HG02642 (cell line): ENCODE measurements at regions not wholly inside any gene's neighbourhood (a gene's known extent, or its start where the extent isn't known, plus 50 kb on each side); places are given as distances from the start of the nearest gene placed in this dataset.
"Not testable (repeated sequence)": the region's sequence is repeated elsewhere in the genome, so short reads cannot be mapped to it uniquely, and the experiment has no call there.

Experiments used
- ATAC-seq: cut with Tn5 transposase; IDR thresholded peaks from one replicate; pipeline ENCODE4 v1.9.1; 2021; ENCODE audit warnings: mild to moderate bottlenecking; ENCODE audit not compliant: unreplicated experiment, poor library complexity

- ATAC-seq: no peak
Measured at GRCh38 chr5:158236511-158237335, 377.8 kb upstream of the CLINT1 start.

GRCh38 chr5:158235159-158235547 lies 376.2 kb upstream of the CLINT1 start:
- no peak for ATAC-seq

DNA sequence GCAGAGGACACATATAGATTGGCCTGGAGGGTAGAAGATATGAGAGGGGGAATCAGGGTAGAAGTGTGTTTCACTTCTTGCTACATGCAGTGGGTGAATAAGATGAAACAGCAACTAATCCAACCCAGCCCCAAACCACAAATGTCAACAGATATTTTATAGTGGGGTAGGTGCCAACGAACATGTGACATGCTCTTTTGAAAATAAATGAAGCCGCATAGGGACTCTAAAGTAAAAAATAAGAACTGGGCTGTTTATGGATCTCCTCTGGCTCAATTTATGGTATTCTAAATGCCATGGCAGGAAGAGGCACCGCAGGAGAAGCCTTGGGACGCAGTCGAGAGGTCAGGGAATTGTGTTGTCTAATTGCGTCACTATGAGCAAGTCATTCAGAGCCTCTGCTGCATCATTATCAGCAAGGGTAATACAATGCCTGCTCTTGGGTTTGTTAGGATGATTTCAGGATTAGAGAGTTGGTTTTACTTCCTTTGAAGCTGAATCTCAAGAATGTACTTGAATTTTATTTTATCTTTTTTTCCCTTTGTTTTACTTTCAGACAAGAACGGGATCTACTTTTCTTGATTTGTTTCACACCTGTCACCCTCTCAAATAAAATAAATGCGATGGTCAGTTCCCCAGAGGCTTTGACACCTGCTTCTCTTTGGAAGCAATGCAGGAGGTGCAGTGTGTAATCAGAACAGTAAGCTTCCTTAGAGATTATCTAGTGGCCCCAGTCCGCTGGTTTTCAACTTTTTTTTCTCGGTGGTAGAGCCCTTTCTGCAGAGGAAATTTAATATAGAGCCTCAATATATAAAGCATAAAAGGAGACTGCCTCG lies 375.6 kb upstream of the CLINT1 start:
- no peak for ATAC-seq

- ATAC-seq: no peak
Measured at GRCh38 chr5:158233735-158234322, 374.9 kb upstream of the CLINT1 start.

GRCh38 chr5:158227314-158227713 lies 368.4 kb upstream of the CLINT1 start:
- ATAC-seq: not testable (repeated sequence)

DNA sequence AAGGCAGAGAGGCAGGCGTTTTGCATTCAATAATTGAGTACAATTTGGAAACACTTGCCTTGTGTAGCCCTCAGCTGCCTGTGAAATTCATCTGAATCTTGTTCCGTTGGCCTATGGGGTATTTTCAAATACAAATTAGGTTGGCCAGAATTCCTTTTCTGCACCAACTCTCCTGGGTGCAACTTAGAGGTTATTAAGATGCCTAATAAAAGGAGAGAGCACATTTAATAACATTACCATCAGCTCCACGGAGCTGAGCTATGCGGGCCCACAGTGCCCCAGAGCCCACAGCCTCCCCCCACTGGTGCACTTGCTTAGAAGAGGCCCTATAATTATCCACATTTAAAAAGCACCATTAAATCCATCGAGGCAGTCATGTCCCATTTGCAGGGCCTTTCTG lies 367.6 kb upstream of the CLINT1 start:
- no peak for ATAC-seq

DNA sequence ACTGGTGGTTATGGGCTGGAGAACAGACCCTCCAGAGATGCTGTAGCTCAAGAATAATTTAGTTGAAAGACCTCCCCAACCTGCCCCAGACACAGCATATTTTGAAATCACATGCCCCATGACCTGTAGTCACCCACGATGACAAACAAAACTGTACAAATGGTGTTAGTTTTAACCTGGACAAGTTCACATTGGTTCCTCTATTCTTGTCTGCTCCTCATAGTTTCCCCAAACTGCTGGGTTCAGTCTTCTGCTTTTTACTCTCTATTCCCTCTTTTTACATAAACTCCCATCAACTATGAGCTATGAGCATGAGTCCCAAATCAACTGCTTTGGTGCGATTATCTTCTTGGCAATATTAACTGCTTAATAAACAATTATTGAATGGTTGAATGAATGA lies 365.3 kb upstream of the CLINT1 start:
- ATAC-seq: no peak

DNA sequence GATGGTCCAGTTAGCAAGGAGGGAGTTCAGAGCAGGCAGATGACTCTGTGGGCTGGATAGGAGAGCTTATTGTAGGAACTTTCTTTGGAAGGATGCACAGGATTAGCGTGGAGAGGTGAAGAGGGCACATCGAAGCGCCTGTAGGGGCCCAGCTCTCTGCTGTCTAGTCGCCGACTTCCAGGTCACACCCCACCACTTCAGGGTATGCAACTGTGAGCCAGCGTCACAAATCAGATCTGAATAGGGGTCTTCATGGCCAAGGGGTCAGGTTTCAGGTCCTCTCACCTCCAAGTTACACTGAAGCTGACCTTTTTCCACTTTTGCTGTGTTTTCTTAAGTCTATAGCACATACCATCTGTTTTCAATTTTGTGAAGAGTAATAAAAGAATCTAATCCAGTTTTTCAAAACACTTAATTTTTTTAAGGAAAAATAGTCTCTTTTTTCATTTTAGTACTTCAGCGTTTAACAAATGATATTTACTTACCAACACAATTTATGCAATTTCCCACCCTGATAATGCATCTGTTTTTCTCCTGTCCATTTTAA lies 364.2 kb upstream of the CLINT1 start:
- no peak for ATAC-seq

DNA sequence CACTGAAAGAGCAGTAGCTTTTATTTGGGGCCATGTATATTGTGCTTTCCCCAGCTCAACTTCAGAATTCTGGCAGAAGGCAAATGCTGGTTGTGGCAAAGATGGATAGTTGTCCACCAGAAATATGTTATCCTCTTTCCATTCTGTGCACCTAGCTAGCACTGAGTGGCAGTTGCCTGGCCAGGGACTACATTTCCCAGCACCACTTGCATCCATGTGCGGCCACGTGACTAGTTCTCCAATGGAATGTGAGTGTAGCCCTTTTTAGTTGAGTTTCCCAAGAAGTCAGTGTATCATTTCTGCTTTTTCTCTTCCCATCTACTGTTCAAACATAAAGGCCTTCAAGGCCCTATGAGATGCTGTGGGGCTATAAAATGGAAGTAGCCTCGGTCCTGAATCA lies 354.0 kb upstream of the CLINT1 start:
- ATAC-seq: no peak

GRCh38 chr5:158212237-158212636 lies 353.3 kb upstream of the CLINT1 start:
- no peak for ATAC-seq

DNA sequence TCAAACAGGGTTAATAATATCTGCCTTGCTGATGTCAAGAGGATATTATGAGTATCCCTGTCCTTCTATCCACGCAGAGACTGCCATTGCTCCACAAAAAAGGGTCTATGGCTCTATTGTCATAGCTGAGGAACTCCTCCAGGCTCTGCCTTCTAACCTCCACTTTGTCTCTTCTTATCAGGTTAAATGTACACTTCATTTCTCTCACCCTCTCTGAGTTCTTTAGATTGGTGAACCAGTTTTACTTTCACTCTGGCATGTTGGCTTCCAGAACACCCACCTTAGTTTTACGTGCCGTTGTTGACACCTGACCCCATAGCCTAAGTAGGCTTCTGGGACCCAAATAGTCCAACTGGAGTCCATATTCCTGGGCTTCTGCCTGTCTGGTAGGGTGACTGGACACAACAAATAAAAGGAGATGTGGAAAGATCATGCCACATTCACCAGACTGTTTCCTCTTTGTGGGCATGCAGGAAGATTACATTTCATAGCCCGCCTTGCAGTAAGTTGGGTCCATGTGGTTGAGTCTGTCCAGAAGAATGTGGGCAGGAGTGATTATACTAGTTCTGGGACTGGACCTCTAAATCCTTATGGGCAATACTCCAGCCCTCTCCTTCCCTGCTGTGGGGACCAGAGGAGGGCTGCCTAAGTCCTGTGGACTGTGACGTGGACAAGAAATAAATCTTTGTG lies 350.4 kb upstream of the CLINT1 start:
- no peak for ATAC-seq

GRCh38 chr5:158207733-158208132 lies 348.8 kb upstream of the CLINT1 start:
- no peak for ATAC-seq

DNA sequence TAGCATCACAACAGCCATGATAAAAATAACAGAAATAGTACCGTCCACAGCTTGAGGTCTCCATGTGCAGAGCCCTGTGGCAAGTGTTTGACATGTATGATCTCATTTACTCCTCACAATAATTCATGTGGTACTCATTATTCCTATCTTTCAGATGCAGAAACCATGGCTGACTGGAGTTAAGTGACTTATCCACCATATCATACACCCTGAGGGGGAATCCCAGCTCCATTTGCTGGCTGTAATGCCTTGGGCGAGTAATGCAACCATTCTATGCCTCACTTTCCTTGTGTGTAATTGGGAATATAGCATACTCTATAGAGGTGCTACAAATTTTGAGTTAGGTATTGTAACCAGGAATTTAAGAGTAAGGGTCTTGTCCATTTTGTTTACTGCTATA lies 347.0 kb upstream of the CLINT1 start:
- ATAC-seq: no peak

DNA sequence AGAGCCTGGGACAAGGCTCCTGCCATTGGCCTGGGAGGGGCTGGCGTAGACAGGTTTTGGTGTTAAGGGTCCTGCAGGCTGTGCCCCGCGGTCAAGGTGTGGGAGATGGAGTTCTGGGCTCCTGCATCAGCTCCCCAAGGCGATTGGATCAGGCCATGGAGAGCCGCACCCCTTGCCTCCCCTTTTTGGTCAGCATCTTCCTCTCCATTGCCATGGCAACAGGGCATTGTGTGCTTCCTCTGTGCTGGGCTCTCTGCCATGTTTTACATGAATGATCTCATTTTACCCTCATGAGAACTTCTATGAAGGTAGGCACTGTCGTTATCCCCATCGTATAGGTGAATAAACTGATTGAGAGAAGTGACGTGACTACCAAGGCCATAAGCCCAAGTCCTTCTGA lies 344.3 kb upstream of the CLINT1 start:
- ATAC-seq: no peak

- no peak for ATAC-seq
Measured at GRCh38 chr5:158202801-158203200, 343.9 kb upstream of the CLINT1 start.

GRCh38 chr5:158200619-158201018 lies 341.7 kb upstream of the CLINT1 start:
- ATAC-seq: no peak

- peak; percentile 92 for ATAC-seq
Measured at GRCh38 chr5:158198636-158199035, 339.7 kb upstream of the CLINT1 start.

DNA sequence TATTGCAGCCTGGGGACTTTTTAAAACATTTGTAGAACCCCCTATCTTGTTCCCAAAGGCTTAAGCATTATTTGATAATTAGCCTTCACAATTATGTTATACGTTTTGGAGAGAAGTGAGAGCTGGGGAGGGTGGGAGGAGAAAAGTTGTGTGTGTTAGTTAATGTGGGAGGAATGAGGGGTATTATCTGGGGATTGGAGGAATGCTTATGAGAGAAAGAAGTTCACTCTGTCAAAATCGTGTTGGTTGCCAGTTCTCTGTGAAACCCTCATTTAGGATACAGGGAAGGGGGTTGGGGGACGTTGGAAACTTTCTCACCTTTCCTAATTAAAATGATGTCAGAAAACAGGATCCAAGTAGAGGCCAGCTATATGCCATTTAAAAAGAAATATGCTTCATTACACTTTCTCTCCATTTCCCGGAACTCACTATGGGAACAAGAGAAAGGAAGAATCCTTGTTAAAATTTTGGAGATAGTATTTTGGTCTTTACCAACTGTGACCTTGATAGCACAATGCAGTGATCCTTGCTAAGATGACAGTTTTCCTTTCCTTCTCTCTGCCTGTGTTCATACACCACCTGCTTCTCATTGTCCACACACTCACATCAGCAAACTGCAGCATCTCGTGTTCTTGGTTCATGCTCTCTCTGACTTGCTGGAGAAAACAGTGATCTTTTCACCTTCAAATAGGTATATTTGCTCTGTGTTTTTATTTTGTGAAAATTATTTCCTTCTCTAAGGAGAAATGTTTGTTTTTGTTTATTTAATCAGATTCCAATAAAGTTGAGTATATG lies 336.7 kb upstream of the CLINT1 start:
- ATAC-seq: no peak

DNA sequence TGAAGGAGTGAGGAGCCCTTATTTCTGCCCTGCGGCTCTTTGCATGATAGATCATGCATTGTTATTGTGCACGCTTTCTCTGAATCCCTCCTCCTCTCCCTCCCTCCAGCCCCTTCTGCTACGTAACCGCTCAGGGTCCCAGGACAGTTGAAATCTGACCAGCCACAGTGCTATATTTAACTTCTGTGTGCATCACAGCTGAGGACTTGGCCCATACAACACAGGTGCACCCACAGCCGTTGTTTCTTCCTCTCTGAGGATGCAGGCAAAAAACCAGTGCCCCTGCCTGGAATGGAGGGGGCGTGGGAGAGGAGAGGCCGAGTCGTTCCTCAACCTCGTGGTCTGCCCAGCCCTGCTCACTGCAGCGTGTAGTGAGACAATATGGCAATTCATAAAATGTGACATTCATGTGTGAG lies 335.6 kb upstream of the CLINT1 start:
- ATAC-seq: no peak

- ATAC-seq: not testable (repeated sequence)
Measured at GRCh38 chr5:158193395-158193794, 334.4 kb upstream of the CLINT1 start.
